Skeletal muscle satellite cell (primary cell): ENCODE measurements at regions not wholly inside any gene's neighbourhood (a gene's known extent, or its start where the extent isn't known, plus 50 kb on each side); places are given as distances from the start of the nearest gene placed in this dataset.
A peak's percentile ranks its signal among the peaks of the same experiment; 100 is the strongest.
"Not testable (repeated sequence)": the region's sequence is repeated elsewhere in the genome, so short reads cannot be mapped to it uniquely, and the experiment has no call there.

Experiments
- H3K27me3 ChIP-seq: 2 replicates; pipeline ENCODE4 v1.7.0; 2013; ENCODE audit warnings: low read length; ENCODE audit not compliant: control insufficient read depth, insufficient read depth
- H3K36me3 ChIP-seq: 2 replicates; pipeline ENCODE4 v1.7.0; 2013; ENCODE audit warnings: mild to moderate bottlenecking, control low read depth, low read length; ENCODE audit not compliant: insufficient read depth
- H3K4me1 ChIP-seq: 2 replicates; pipeline ENCODE4 v1.7.0; 2013; ENCODE audit warnings: low read length; ENCODE audit not compliant: control insufficient read depth, insufficient read depth
- H3K4me2 ChIP-seq: 2 replicates; pipeline ENCODE4 v1.7.0; 2013; ENCODE audit warnings: mild to moderate bottlenecking, low read length
- H3K4me3 ChIP-seq: 2 replicates; pipeline ENCODE4 v1.7.0; 2013; ENCODE audit warnings: low read length
- H3K9ac ChIP-seq: 2 replicates; pipeline ENCODE4 v1.7.0; 2013; ENCODE audit warnings: mild to moderate bottlenecking, low read depth, low read length, moderate library complexity
- H3K9me3 ChIP-seq: replicated peaks from 2 replicates; pipeline ENCODE4 v1.7.0; 2013; ENCODE audit warnings: mild to moderate bottlenecking, control low read depth, low read length

GRCh38 chr7:84729284-84729683 is 457.6 kb downstream of the SEMA3D start:
- Histone ChIP-seq H3K9ac (no peak overlapping the region), H3K27me3 (no peaks in the 10 kb centered on the region), H3K9me3 (no peaks in the 10 kb centered on the region), H3K4me3 (no peak overlapping the region), H3K4me2 (no peak overlapping the region), H3K36me3 (no peaks in the 10 kb centered on the region), H3K4me1 (peaks cover 4% of the 10 kb centered on the region)

- Histone ChIP-seq H3K4me2 (no peak overlapping the region), H3K27me3 (no peaks in the 10 kb centered on the region), H3K4me3 (no peak overlapping the region), H3K9me3 (no peaks in the 10 kb centered on the region), H3K9ac (no peak overlapping the region), H3K4me1 (peaks cover 10% of the 10 kb centered on the region), H3K36me3 (no peaks in the 10 kb centered on the region)
Observed at GRCh38 chr7:84722734-84723133, 464.1 kb downstream of the SEMA3D start.

GRCh38 chr7:84722086-84722485 is 464.8 kb downstream of the SEMA3D start:
- no peak overlapping the region for H3K4me3 ChIP-seq
- no peaks in the 10 kb centered on the region for H3K9me3 ChIP-seq
- H3K36me3 ChIP-seq, result no peaks in the 10 kb centered on the region
- H3K9ac ChIP-seq, result no peak overlapping the region
- peaks cover 10% of the 10 kb centered on the region for H3K4me1 ChIP-seq
- no peaks in the 10 kb centered on the region for H3K27me3 ChIP-seq
- H3K4me2 ChIP-seq, result no peak overlapping the region

- Histone ChIP-seq H3K9ac (no peak overlapping the region), H3K27me3 (no peaks in the 10 kb centered on the region), H3K4me1 (peaks cover 10% of the 10 kb centered on the region), H3K4me3 (no peak overlapping the region), H3K9me3 (no peaks in the 10 kb centered on the region), H3K4me2 (no peak overlapping the region), H3K36me3 (no peaks in the 10 kb centered on the region)
Observed at GRCh38 chr7:84720456-84721097, 466.3 kb downstream of the SEMA3D start.

- Histone ChIP-seq H3K4me2 (no peak overlapping the region), H3K36me3 (no peaks in the 10 kb centered on the region), H3K9ac (no peak overlapping the region), H3K9me3 (no peaks in the 10 kb centered on the region), H3K4me1 (no peaks in the 10 kb centered on the region), H3K4me3 (no peak overlapping the region), H3K27me3 (no peaks in the 10 kb centered on the region)
Observed at GRCh38 chr7:84714765-84715164, 472.1 kb downstream of the SEMA3D start.

- Histone ChIP-seq H3K9me3 (no peaks in the 10 kb centered on the region), H3K4me2 (no peak overlapping the region), H3K36me3 (no peaks in the 10 kb centered on the region)
Observed at GRCh38 chr7:84712374-84713121, 474.3 kb downstream of the SEMA3D start.

GRCh38 chr7:84710538-84710937 is 476.3 kb downstream of the SEMA3D start:
- not testable (repeated sequence) for H3K4me1 ChIP-seq, H3K9ac ChIP-seq, H3K9me3 ChIP-seq, H3K27me3 ChIP-seq, H3K36me3 ChIP-seq, H3K4me2 ChIP-seq, H3K4me3 ChIP-seq

More at GRCh38 chr7:84712374-84713121, 474.3 kb downstream of the SEMA3D start:
- Histone ChIP-seq H3K27me3 (no peaks in the 10 kb centered on the region), H3K4me1 (no peaks in the 10 kb centered on the region), H3K9ac (no peak overlapping the region), H3K4me3 (no peak overlapping the region)

- no peak overlapping the region for H3K9ac ChIP-seq
- peaks cover 17% of the 10 kb centered on the region for H3K4me1 ChIP-seq
- H3K4me3 ChIP-seq, result no peak overlapping the region
- no peaks in the 10 kb centered on the region for H3K27me3 ChIP-seq
- H3K4me2 ChIP-seq, result no peak overlapping the region
- no peaks in the 10 kb centered on the region for H3K36me3 ChIP-seq
- H3K9me3 ChIP-seq, result no peaks in the 10 kb centered on the region
Observed at GRCh38 chr7:84705706-84706105, 481.1 kb downstream of the SEMA3D start.

- peaks cover 23% of the 10 kb centered on the region for H3K4me1 ChIP-seq
- no peaks in the 10 kb centered on the region for H3K36me3 ChIP-seq
- no peaks in the 10 kb centered on the region for H3K9me3 ChIP-seq
- H3K9ac ChIP-seq, result no peak overlapping the region
- no peaks in the 10 kb centered on the region for H3K27me3 ChIP-seq
- no peak overlapping the region for H3K4me2 ChIP-seq
- H3K4me3 ChIP-seq, result no peak overlapping the region
Observed at GRCh38 chr7:84705079-84705478, 481.8 kb downstream of the SEMA3D start.

- no peaks in the 10 kb centered on the region for H3K27me3 ChIP-seq
- no peaks in the 10 kb centered on the region for H3K9me3 ChIP-seq
- no peak overlapping the region for H3K9ac ChIP-seq
- no peak overlapping the region for H3K4me2 ChIP-seq
- H3K4me1 ChIP-seq, result peaks cover 28% of the 10 kb centered on the region
- no peaks in the 10 kb centered on the region for H3K36me3 ChIP-seq
- H3K4me3 ChIP-seq, result no peak overlapping the region
Observed at GRCh38 chr7:84704380-84704779, 482.5 kb downstream of the SEMA3D start.

- no peaks in the 10 kb centered on the region for H3K36me3 ChIP-seq
- no peaks in the 10 kb centered on the region for H3K27me3 ChIP-seq
- no peaks in the 10 kb centered on the region for H3K9me3 ChIP-seq
- H3K4me1 ChIP-seq, result peaks cover 49% of the 10 kb centered on the region
- peak overlapping the region; percentile 48 for H3K4me2 ChIP-seq
- H3K9ac ChIP-seq, result peak overlapping the region; percentile 61
- H3K4me3 ChIP-seq, result peak overlapping the region; percentile 17
Observed at GRCh38 chr7:84701524-84702306, 485.1 kb downstream of the SEMA3D start.
